Fibroblast of the aortic adventitia (primary cell): ENCODE measurements at regions not wholly inside any gene's neighbourhood (a gene's known extent, or its start where the extent isn't known, plus 50 kb on each side); places are given as distances from the start of the nearest gene placed in this dataset.

Source experiments
- DNase-seq: peaks from one replicate; pipeline ENCODE4 v3.0.0-alpha.2; 2010; ENCODE audit warnings: low read depth
- H3K4me3 ChIP-seq: 2 replicates; pipeline ENCODE4 v1.5.1; 2011; ENCODE audit warnings: low read depth, mild to moderate bottlenecking, control low read depth, low read length, moderate library complexity
- TF ChIP-seq, protein P1 (sequence below): IDR thresholded peaks from 2 replicates; pipeline ENCODE4 v1.5.1; 2011; ENCODE audit warnings: mild to moderate bottlenecking, low read length, control low read depth, inconsistent platforms; ENCODE audit not compliant: insufficient read depth

DNA sequence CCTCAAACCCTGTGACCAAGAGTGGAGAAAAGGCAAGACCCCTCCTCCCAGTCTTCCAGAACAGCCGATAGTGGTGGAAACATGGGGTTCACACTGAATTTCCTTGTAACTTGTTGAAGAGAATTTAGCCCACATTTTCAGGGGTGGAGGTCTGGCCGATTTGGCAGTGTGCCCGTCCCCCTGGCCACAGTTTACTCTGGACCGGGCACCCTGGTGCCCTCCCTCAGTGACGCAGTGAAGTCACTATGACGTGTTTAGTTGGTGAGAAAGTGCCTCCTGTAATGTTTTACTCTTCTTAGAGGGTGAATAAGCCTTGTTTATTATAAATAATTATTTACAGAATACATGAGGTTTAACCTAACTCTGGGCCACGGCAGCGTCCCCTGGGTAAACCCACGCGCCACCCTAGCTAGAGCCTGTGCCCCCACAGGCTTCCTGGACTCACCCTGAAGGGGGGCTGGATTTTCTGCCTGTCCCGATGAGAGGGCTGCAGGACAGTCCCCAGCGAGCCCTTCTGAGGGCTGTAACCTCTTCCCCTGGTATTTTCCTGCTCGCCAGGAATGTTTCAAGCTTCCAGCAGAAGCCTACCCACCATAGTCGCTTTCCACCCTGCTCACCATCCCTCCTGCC, 316.9 kb downstream of the SEC14L1 start:
- DNase-seq: no peak
- TF ChIP-seq, protein P1, sequence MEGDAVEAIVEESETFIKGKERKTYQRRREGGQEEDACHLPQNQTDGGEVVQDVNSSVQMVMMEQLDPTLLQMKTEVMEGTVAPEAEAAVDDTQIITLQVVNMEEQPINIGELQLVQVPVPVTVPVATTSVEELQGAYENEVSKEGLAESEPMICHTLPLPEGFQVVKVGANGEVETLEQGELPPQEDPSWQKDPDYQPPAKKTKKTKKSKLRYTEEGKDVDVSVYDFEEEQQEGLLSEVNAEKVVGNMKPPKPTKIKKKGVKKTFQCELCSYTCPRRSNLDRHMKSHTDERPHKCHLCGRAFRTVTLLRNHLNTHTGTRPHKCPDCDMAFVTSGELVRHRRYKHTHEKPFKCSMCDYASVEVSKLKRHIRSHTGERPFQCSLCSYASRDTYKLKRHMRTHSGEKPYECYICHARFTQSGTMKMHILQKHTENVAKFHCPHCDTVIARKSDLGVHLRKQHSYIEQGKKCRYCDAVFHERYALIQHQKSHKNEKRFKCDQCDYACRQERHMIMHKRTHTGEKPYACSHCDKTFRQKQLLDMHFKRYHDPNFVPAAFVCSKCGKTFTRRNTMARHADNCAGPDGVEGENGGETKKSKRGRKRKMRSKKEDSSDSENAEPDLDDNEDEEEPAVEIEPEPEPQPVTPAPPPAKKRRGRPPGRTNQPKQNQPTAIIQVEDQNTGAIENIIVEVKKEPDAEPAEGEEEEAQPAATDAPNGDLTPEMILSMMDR: no peak
- H3K4me3 ChIP-seq: no peak overlapping the region

DNA sequence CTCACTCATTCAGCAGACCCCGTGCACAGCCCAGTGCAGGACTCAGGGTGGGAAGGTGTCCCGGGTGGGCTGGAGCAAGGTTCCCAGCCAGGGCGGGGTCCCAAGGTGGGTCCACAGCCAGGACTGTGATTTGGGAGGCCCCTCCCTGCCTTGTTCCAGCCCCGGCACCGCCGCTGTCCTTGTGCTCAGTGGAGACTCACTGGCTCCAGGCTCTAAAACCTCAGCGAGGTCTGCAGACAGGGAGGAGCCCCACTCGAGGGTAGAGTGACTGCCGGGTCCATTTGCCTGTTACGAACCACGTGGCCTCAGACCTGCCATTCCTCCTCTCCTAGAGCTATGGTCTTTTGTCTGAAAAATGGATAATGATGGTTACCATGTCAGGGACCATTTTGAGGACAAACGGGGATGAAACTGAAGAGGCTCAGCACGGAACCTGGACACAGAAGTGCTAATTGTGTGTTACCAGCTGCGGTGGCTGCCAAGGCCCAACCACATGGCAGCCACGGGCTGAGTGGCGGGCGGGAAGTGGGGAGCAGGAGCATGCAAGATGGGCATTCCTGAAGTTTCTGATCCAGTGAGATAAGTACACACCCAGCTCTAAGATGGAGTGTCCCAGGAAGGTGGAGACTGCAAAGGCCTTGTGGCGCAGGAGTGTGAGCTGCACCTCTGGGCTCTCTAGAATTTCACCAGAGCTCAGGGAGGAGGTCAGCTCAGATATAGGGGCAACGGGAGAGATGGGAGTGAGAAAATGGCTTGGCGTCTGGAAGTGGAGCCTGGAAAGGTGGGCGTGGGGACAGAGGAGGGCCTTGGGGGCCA, 317.6 kb downstream of the SEC14L1 start:
- TF ChIP-seq, protein P1: no peak
- no peak for DNase-seq
- H3K4me3 ChIP-seq: no peak overlapping the region

DNA sequence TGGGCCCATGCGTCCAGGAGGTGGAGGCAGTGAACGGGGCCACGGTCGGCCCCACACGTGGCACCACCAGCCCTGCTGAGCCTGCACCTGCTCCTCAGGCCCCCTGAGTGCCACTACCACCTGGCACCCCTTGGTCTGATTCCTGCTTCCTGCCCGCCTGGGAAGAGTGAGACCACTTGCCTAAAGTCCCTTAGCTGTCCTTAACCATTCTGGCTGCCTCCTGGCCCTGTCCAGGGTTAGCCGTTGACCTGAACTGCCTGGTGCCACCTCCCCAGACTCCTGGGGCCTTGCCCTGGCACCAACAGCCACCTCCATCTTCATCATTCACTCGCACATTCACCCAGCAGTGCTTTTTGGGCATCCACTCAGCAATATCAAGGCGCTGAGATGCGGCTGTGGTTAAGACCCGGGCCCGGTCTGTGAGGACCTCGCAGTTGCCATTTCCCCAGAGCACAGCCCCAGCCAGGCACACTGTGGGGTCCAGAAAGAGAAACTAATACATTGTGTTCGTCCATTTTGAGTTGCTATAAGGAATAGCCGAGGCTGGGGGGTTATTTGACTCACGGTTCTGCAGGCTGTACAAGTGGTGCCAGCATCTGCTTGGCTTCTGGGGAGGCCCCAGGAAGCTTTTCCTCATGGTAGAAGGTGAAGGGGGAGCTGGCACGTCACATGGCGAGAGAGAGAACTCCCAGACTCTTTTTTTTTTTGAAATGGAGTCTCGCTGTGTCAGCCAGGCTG, 318.4 kb downstream of the SEC14L1 start:
- TF ChIP-seq, protein P1: no peak
- H3K4me3 ChIP-seq: no peak overlapping the region
- DNase-seq: no peak

DNA sequence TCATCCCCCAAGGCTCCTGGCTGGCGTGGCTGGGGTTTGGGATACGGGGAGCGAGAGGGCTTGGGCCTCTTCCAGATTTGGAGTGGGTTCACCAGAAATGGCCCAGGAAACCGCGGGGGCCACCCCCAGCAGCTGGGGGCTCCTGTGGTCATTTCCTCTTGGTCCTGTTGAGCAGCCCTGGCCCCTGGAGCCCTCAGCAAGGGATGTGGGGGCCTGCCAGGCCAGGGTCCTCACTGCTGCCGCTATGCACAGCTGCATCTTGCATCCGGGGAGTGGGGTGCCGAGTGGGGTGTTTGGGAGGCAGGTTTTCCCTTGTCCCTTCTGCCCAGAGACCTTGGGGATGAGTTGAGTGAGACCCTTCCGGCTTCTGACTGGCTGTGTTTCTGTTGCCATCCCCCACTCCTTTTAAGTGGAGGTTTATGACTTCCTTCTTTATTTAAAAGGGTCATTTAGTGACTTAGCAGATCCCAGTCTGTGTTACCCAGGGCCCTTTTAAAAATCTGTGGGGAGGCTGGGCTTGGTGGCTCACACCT, 319.8 kb downstream of the SEC14L1 start:
- no peak overlapping the region for H3K4me3 ChIP-seq
- DNase-seq: no peak
- TF ChIP-seq, protein P1: no peak

DNA sequence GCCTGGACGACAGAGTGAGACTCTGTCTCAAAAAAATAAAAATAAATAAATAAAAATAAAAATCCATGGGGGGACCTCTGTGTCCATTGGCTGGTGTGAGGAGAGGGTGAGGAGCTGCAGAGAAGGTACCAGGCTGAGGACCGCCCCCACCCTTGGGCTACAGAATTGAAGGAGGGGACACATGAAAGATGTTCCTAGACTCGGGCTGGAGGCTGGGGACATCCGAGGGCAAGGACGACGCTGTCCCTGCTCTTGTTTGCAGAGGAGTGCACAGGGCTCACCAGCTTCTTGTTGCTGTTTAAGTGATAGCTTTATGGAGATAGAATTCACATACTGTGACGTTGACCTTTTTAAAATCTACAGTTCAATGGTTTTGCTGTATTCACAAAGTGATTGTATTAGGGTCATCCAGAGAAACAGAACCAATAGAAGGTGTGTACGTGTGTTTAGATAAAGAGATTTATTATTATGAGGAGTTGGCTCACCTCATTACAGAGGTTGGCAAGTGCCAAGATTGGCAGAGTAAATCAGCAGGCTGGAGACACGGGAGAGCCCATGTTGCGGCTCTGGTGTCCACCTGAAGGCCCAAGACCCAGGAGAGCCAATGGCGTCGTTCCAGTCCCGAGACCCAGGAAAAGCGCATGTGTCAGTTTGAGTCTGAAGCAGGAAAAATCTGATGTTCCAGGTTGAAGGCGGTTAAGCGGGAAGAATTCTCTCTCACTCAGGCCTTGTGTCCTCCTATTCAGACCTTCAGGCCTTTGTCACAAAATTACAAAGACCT, 320.7 kb downstream of the SEC14L1 start:
- H3K4me3 ChIP-seq: no peak overlapping the region
- no peak for DNase-seq
- TF ChIP-seq, protein P1: no peak

DNA sequence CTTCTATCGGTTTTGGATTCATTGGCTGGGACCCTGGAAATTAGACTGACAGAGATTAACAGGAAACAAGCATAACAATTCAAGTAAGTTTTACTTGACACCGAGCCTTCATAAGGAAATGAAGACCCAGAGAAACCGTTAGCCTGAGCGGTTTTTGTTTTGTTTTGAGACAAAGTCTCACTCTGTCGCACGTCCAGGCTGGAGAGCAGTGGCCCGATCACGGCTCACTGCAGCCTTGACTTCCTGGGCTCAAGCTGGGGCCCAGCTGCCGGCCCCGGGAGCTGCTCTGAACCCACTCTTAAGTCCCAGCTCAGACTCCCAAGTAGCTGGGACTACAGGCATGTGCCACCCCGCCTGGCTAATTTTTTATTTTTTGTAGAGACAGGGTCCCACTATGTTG, 321.3 kb downstream of the SEC14L1 start:
- TF ChIP-seq, protein P1: no peak
- no peak for DNase-seq

More for the DNA sequence above, 321.3 kb downstream of the SEC14L1 start:
- no peak overlapping the region for H3K4me3 ChIP-seq
